NCI-H524 treated with DMSO at 0.1 percent for 48 hours (cell line): ENCODE measurements at regions not wholly inside any gene's neighbourhood (a gene's known extent, or its start where the extent isn't known, plus 50 kb on each side); places are given as distances from the start of the nearest gene placed in this dataset.
A peak's percentile ranks its signal among the peaks of the same experiment; 100 is the strongest.

ENCODE experiments used
- DNase-seq: peaks from one replicate; lab custom pipeline; 2025; lab: John Stamatoyannopoulos, UW

DNA sequence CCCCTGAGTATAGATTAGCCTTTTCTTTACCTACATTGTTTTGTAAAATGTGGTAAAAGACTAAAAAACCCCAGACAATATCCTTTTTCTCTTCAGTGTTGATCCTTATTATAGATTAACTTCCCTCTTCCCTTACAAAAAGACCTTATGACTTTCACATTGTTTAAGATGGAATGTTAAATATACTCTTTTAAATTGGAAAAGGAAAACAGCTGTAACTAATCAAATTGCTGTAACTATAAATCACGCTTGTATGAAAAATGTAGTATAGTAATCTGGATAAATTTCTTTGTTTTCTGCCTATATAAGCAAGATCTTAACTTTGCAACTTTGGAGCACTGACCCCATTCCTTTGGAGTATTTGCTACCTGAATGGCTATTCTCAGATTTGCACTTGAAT, 383.1 kb downstream of the FAM170A start:
- DNase-seq: no peak

DNA sequence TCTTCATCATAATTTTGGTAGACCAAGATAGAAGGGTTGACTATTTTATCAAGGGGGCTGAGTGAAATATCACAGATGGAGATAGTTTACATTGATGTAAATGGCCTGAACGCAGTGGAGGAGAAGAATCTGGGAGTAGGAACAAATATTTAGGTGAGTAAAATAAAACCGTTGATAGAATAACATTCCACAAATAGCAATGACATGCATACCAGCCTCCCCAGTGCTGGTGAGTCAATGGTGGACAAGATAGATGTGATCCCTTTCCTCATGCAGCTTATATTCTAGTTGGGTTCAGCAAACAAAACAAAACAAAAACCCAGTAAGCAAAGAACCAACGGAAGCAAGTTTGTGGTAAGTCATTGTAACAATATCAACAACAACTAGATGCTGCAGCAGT, 385.2 kb downstream of the FAM170A start:
- no peak for DNase-seq

DNA sequence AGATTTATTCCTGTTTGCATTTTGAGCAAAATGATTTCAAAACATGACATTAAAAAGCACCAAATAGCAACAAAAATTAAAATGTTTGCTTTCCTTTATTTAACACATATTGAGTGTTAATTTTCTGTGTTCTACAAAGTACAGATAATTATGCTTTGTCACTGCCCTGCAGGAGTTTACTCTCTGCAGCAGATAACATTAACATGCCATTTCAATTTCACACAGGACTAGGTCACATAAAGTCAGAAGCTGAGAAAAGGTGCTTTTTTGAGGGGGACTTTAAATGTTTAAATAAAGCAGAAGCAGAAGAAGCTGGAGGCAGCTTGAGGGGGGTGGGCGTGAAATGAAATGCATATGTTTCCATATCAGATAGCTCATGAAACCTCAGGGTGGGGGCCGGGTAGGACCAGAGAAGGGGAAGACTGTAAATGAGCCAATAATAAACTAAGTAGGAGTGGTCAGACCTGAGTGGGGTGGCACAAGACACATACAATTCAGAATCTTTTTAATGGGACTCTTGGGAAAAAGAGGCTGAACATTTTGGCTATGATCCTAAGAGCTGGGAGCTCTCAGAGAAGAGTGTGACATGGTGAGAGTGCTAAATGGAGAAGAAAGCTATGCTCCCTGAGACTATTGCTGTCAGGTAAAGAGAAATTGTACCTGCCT, 387.5 kb downstream of the FAM170A start:
- no peak for DNase-seq

DNA sequence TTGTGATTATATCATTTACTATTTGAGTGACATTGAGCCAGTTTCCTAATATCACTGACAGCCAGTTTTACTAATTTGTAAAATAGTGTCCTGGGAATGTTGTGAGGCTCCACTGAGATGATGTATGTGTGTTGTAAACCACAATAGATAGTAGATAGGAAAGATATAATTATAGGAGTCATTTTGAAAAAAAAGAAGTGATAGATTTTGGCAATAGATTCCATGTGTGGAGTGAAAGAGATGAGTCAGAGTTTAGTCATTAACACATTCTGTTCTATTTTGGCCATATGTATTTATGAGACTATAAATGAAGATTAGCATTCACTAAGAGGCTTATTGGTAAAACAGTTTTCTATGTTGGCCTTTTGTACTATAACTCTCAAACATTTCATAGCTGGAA, 388.2 kb downstream of the FAM170A start:
- DNase-seq: no peak

DNA sequence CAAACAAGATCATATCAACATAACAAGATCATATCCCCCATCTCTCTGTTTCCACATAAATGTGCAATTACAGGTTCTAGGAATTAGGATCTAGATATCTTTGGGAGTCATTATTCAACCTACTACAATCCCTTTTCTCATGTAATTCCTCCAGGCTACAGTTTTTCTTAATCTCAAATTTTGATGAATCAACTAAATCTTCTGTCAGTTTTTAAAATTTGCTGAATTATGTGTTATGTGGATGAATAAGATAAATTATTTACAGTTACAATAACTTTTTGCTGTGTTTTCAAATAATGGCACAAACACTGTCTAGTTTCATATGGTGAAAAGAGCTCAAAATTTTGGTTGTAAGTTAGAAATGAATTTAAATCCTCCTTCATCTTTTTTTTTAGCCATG, 405.8 kb downstream of the FAM170A start:
- DNase-seq: no peak

DNA sequence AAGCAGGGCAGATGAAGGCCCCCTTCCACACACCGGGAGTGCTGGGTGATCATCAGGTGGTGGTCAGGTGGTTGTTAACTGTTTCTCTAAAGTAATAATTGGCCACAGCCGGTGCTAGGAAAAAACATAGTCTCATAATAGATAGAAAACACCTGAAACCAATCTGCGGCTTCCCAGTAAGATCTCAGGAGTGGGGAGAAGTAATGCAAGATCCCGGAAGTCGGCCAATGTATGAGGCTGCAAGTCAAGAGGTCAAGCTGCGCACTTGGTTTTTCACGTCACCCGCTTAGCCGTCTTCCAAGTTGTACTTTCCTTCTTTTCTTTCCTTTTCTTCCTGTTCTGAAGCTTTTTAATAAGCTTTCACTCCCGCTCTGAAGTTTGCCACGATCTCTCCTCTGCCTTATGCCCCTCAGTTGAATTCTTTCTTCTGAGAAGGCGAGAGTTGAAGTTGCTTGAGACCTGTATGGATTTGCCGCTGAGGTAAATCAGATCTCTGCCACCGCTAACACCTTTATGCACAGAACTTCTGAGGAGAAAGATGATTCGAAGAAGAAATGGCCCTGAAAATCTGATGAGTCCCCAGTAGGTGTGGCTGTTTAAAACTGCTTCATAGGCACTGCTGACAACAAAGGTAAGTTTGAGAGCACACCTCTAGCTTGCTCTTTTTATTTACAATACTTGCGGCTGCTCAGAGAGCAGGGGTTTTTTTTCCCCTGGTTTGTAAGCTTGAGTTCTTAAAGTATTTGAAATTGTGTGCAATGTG, 406.6 kb downstream of the FAM170A start:
- no peak for DNase-seq

DNA sequence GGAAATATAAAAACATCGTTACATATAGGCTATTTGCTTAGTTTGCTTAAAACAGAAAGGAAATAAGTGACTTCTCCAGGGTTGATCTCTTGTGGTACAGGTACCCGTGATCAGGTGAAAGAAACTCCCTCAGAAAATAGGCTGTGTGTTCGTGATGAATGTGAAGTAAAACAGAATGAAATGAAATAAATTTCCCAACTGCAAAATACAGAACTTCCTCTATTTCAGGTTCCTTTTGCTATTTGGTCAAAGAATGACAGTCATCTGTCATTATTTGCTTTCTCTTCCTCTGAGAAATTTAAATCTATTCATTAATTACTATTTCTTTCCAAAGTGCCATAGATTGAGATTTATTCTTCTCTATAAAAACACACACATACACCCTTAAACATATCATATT, 408.1 kb downstream of the FAM170A start:
- no peak for DNase-seq

DNA sequence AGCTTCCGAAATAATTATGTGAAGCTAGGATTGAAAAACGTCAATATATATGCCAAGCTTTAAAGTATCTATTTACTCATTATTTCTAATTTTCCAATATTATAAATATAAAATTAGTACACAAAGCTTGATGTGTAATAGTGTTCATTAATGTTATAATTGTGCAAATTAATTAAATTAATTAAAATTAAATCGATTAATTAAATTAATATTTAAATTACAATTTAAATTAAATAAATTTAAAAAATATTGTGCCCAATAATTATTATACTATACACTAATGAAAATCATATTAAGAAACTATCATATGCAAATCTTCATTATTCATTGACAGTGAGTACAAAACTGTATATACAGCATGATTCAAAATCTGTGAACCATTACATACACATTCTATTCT, 409.8 kb downstream of the FAM170A start:
- no peak for DNase-seq

DNA sequence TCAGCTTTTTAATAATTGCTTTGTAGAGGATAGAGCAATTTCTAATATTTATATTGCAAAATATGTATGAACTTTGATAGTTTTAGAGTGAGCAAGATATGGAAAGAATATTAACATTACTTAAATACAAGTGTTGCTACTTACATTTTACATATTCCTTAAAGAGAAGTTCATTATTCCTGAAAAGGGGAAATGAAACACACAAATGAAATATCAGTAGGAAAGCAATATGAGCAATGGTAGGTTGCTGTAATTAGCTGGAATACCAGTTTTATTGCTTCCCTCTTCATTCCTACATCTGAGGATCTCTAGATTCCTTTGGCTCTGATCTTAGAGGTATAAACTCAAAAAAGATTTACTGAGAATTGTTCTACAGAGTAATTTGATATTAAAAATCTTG, 414.1 kb downstream of the FAM170A start:
- DNase-seq: no peak

DNA sequence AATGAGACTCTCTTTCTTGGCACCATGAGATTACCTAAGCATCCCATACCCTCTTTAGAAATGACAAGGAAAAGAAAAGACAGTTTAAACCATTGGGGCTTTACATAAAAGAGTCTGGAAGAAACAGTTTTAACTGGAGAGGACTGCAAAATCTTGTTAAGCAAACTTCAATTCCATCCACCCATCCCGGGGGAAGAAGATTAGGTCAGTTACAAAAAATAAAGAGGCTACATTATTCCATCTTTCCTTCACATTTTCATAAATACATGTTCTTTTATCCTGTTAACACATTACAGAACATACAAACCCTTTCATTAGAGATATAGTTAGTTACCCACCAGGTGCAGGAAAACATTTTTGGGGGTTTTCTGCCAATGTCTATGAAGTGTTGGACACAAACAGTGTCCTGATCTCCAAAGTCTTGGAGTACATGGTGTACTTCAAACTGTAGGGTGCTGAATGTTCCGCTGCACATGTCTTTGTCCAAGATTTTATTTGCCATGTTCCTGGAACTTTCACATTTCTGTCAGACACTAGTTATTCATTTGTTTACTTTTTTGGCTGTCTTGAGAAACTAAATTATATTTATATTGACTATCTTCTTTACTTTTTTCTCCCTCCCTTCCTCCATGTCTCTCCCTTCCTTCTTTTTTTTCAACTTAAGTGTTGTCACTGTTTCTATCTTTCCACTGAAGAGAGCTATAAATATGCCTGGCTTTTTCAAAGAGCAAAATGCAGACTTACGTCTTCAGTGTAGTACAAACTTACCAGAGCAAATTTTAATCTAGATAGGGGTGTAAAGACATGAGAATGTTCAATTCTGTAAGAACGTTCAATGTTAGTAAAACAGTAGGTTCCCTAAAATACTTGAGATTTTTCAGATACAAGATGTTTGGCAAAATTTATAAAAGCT, 410.9 kb upstream of the PRR16 start:
- DNase-seq: no peak

DNA sequence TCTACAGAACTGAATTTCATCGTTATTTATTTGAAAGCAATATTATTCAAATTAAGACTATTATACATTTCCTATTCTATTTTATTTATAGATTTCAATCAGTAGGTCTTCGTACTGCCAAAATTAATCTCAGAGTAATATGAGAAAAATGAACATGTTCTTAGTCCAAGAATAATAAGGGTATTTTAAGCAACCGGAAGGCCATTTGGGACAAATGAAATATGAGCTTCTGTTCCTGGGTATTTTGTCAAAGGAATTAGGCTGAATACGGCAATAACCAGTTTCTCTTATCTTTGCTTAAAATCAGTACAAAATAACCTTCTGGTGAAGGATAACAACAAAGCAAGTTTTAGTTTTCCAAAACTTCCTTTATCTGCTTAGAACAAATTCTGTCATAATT, 410.3 kb upstream of the PRR16 start:
- no peak for DNase-seq

DNA sequence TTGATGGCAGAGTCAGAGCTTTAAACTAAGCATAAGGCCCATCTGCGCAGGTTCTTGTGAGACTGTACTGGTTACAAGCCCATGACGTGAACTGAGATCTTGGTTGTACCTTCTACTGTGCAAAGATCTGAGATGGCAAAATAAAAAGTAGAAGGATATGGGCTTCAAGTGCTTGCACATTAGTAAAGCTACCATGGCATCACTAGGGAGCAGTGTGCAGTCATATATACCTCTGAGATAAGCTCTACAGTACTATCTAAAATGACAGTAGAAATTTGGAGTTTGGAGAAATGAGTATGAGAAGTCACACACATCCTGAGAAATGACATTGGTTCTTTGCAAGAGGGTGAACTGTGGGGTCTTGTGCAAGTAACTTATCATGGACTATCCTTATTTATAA, 408.2 kb upstream of the PRR16 start:
- DNase-seq: no peak

DNA sequence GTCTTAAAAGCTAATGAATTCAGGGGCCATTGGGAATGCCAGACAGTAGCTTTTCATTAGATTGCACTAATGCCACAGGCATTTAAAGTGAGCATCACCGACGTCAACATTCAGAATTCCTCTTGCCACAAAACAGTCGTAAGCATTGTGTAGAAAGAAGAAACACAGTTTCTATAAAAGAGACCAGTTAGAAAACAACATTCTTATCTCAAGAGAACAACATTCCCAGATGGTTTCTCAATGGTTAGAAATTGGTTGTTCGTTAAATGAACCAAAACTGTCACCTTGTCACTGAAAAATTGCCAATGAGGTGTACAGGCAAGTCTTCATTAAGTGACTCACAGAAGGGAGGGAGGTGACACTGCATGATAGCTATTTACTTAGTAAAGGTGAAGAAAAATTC, 401.6 kb upstream of the PRR16 start:
- DNase-seq: no peak

DNA sequence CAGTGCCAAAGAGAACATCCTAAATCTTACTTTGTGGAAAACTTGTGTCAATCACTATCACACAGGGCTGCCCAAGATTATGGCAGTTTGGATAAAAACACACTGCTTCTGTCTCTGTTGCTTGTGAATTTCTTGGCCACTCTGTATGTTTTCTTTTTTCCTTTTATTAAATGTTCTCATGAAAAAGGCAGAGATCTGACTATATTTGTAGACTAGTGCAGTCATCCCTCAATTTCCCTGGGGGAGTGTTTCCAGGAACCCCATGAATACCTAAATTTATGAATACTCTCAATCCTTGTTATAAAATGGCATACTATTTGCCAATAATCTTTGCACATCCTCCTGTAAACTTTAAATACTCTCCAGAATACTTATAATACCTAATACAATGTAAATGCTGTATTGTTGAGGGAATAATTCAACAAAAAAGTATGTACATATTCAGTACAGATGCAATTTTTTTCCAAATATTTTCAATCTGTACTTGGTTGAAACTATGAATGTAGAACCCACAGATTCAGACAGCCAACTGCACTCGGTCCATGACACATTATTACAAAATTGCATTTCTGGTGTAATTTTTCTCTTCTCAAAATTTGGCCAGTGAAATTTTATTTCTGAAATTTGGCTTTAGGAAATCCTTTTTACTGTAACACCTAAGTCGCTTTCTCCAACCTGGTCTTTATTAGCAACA, 391.9 kb upstream of the PRR16 start:
- DNase-seq: no peak

DNA sequence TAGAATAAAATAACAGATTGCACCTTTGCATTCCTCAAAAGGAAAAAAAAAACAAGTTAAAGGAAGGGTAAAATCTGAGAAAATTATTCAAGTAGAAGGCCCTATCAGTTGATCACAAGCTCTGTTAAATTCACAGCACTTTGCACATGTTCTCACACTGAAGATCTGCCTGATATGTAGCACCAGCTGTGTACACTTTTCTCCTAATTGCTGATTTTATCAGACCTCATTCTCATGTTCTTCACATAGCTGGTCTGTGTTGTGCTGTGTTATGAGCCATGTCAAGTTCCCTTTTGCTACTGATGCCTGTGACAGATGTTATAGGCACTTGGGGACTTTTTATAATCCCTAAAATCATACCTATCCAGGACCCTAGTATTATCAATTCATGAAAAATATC, 390.4 kb upstream of the PRR16 start:
- DNase-seq: peak; percentile 88

DNA sequence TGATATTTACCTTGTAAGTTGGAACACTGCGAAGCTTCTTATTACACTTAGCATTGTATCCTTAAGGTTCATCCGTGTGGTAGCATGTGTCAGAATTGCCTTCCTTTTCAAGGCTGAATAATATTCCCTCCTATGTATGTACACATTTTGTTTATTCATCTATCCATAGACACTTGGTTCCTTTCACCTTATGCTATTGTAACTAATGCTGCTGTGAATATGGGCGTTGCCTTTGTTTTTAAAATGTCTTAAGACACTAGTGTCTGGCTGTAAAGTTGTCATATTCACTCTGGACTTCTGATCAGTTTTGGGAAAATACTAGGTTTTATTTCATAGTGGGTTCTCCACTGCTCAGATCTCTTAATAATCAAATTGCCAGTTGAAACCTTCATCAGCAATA, 383.3 kb upstream of the PRR16 start:
- DNase-seq: no peak

DNA sequence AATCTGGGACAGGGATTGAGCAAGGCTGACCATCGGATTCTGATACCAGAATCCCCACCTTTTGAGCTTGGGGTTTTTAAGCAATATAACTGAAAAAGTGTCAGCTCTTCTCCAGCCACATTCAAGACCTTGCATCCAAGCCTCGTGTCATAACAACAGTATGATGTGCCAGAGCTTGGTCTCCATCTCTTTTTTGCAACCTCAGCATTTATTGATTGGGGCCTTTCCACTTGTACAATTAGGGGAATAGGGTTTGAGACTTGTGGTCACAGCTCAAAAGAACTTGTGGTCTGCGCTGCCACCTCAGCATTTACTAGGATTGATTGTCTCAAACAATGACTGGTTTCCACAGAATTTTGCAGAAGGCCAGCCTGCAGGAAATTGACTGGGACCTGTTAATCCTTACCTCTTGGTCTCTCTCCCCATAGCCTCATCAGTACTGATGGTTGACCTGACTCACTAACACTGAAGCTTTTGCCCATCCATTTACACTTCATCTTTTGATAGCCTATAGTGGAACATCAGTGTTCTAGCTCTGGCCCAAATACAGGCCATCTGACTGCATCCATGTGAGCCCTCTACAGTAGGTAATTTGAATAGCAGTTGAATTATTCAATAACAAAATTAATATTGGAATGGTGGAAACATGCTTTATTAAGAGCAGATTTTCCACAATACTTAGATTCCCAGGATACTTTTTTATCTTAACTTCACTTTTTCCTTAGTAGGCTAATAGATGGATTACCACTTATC, 381.6 kb upstream of the PRR16 start:
- no peak for DNase-seq

DNA sequence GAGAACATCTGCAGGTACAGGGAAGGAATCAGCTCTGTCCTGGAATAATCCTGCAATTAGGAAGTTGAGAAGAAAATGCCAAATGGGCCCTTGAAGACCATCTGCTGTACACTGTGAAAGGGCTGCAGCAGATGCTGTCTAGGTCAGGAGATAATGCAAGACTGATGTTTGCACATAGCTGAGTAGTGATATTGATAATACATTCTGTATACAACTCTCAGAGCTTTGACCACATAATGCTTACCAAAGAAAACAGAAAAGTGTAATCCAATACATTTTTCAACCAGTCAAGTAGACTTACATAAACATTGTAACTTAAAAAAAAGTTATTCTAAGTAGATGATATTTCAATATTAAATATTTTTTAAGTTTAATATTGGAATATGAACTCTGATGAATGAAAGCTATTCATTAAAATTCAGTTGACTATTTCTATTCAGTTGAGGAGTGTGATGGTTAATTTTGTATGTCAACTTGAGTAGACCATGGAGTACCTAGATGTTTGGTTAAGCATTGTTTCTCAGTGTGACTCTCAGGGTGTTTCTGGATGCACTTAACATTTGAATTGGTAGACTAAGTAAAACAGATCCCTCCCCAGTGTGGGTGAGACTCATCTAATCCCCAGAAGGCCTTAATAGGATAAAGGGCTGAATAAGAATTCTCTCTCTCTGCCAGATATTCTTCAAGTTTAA, 380.1 kb upstream of the PRR16 start:
- DNase-seq: peak; percentile 89

DNA sequence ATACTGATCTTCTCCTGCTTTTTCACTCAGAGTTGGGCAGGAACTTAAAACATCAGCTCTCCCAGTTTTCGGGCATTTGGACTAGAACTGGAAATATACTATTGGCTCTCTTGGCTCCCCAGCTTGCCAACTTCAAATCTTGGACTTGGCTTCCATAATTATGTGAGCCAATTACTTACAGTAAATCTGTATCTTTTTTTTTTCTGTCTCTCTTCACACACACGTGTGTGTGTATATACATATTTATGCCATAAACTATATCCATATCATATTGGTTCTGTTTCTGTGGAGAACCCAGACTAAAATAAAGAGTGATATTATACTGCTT, 379.6 kb upstream of the PRR16 start:
- DNase-seq: no peak

DNA sequence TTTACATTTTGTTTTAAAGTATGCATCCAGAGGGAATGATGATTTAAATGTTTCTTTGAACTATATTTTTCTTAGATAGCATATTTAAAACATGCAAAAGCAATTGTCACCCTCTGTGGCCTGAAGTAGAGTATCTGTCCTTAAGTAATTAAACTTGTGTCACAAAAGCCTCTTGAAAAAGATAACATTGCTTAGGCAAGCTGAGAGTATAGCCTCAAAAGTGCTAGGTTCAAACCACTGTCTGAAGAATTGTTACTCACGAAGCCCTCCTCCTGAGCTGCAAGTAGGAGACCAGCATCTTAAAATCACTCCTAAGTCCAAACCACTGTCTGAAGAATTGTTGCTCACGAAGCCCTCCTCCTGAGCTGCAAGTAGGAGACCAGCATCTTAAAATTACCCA, 378.0 kb upstream of the PRR16 start:
- DNase-seq: no peak

DNA sequence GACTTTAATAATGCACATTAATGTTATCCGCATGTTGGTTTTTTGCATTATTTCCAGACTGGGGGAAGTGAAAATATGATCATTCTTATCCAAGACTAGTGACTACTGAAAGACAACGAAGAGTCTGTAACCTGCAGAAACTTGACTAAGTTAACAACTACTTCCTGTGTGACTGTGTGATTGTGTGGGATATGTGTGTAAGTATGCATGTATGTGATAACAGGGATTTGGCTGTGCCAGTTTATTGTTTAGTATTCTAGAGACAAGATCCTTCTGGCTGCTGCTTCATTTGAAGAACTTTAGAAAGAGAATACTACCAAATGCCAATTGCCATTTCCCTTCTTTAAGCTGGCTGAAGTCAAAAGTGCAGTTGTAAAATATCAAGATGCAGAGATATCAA, 375.7 kb upstream of the PRR16 start:
- no peak for DNase-seq
